Activated T-helper 9 cell treated with anti-CD3 and anti-CD28 coated beads, Interleukin-2, amount 50 U/mL, for 16 hours (primary cell): ENCODE measurements at regions not wholly inside any gene's neighbourhood (a gene's known extent, or its start where the extent isn't known, plus 50 kb on each side); places are given as distances from the start of the nearest gene placed in this dataset.
"Not testable (repeated sequence)": the region's sequence is repeated elsewhere in the genome, so short reads cannot be mapped to it uniquely, and the experiment has no call there.

Source experiments
- DNase-seq: peaks from one replicate; pipeline ENCODE4 v3.0.0-alpha.2; 2020; ENCODE audit warnings: low read depth

GRCh38 chr6:119800526-119800925 lies 451.0 kb upstream of the MAN1A1 start:
- DNase-seq: no peak

GRCh38 chr6:119799596-119800509 lies 450.3 kb upstream of the MAN1A1 start:
- no peak for DNase-seq

DNA sequence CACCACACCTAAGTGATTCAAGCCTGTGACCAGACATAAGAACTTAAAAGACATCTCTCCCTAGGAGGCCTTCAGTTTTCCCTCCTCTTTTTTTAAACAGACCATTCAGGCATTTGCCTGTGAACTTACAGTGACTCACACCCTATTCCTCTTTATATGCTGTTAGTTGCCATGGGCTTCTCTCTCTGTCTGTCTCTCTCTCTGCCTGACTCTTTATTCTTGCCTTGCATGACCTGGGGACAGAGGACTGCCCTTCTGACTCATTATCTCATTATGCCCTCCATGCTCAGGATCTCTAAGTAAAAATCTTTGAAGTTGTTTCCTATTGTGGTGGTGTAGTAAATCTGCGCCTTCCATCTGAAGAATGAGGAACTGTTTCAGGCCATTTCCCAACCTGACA lies 442.2 kb upstream of the MAN1A1 start:
- no peak for DNase-seq

DNA sequence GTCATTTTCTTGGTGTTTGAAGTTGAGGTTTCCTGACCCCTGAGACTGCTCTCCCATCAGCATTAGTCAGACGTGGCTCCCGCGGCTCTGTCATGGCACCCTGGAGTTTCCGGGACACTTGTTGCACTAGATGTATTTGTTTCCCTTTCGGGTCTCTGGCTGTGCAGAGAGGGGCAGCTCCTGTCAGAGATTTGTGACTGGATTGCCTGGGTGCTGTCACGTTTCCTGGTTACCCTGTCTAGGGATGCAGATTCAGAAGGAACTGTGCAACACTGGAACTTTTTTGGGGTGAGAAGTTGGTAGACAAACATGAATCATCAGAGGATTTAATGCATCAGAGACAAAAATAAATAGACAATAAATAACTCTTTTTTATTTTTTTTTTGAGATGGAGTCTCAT lies 431.8 kb upstream of the MAN1A1 start:
- DNase-seq: no peak

DNA sequence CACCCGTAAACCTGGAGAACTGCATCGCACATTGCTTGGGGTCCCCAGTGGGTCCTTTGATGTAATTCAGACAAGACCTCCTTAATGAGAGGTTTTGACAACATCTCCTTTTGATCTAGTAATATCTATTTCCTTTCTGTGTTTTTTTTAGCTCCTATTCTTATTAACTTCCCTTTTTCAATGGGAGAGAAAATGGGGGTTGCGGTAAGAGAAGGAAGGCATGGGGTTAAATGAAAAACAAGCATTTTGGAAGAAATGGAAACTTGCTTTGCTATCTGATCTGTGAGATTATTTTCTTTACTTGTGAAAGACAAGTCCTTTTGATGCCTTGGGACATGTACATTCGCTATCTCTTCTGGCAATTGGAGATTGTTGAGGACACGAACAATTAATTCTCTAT lies 418.6 kb upstream of the MAN1A1 start:
- DNase-seq: no peak

- DNase-seq: no peak
Observed at GRCh38 chr6:119764927-119765681, 415.5 kb upstream of the MAN1A1 start.

DNA sequence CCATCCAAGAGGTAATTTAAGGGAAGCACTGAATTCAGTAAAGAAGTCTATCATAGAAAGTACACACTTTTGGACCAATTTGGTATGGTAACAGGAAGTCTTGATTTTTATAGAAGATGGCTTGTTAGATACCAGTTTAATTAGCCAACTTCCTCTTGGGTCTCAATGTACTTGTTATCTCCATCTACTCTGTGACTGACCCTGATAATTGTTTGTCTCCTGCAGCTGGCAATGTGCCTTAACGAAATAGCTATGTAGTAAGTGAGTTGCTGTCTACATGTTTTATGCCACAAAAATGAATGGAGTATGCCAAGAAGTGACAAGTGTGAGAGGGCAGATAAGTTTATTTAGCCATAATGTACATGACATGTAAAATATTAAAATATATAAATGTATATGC lies 410.5 kb upstream of the MAN1A1 start:
- no peak for DNase-seq

- no peak for DNase-seq
Observed at GRCh38 chr6:119758385-119758784, 408.8 kb upstream of the MAN1A1 start.

DNA sequence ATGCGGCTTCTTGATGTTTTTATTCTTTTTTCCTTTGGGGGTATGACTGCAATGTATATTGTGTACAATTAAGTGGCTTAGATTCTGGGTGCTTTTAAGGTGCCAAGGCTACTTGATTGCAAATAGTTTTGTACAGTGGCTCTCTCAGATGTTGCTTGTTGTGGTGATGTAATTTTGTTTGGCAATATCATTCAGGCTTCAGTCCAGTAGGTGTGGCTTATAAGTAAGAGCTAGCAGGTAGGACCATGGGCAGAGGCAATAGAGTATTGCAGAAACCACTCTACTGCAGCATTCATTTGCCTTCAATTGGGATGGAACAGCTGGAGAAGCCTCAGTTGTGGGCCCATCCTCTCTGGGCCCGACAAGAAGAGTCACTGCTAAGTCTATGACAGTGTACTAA lies 407.9 kb upstream of the MAN1A1 start:
- no peak for DNase-seq

- no peak for DNase-seq
Observed at GRCh38 chr6:119749335-119749734, 399.8 kb upstream of the MAN1A1 start.

DNA sequence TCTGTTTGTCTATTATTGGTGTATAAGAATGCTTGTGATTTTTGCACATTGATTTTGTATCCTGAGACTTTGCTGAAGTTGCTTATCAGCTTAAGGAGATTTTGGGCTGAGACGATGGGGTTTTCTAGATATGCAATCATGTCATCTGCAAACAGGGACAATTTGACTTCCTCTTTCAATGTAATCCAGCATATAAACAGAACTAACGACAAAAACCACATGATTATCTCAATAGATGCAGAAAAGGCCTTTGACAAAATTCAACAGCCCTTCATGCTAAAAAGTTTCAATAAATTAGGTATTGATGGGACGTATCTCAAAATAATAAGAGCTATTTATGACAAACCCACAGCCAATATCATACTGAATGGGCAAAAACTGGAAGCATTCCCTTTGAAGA lies 399.0 kb upstream of the MAN1A1 start:
- not testable (repeated sequence) for DNase-seq

- DNase-seq: peak; percentile 19
Observed at GRCh38 chr6:119742188-119742803, 392.7 kb upstream of the MAN1A1 start.

GRCh38 chr6:119739769-119740168 lies 390.2 kb upstream of the MAN1A1 start:
- no peak for DNase-seq

DNA sequence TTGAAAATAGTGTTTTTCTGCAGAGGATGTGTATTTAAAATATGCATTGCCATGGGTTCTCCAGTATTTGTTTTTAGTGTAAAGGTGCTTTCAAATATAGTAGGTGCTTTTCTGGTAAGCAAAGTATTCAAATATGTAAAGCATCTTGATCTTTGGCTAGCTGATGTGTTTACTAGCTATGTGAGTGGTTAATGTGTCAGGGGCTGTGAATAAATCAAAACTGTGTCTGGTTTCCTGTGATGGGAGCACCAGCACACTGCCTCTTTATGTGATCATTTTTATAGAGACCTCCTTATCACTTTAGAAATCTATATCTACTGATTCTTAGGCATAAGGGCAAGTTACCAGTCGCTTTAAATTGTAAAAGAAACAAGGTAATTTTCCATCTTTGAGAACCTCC lies 388.9 kb upstream of the MAN1A1 start:
- DNase-seq: no peak

GRCh38 chr6:119736296-119737021 lies 386.9 kb upstream of the MAN1A1 start:
- no peak for DNase-seq

- DNase-seq: no peak
Observed at GRCh38 chr6:119735530-119735929, 386.0 kb upstream of the MAN1A1 start.

GRCh38 chr6:119734227-119734626 lies 384.7 kb upstream of the MAN1A1 start:
- no peak for DNase-seq

- DNase-seq: no peak
Observed at GRCh38 chr6:119728935-119729334, 379.4 kb upstream of the MAN1A1 start.

DNA sequence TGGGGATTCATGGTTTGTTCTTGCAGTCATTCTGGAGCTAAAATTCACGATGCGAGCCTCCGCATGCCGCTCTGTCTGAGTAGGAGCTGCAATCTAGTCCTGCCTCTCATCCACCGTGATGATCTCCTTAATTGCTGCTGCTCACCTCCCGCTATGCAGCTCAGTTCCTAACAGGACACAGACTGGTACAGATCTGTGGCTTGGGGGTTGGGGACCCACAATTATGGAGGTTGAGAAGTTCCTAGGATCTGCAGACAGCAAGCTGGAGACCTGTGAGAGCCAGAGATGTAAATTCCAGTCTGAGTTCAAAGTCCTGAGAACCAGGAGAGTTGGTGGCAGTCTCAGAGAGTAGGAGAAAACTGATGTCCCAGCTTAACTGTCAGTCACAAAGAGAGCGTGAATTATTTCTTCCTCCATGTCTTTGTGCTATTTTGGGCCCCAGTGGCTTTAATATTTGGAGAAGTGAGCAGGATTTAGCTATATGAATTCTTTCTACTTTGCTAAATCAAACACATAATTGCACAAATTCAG lies 378.7 kb upstream of the MAN1A1 start:
- no peak for DNase-seq

- DNase-seq: no peak
Observed at GRCh38 chr6:119727504-119728219, 378.1 kb upstream of the MAN1A1 start.

DNA sequence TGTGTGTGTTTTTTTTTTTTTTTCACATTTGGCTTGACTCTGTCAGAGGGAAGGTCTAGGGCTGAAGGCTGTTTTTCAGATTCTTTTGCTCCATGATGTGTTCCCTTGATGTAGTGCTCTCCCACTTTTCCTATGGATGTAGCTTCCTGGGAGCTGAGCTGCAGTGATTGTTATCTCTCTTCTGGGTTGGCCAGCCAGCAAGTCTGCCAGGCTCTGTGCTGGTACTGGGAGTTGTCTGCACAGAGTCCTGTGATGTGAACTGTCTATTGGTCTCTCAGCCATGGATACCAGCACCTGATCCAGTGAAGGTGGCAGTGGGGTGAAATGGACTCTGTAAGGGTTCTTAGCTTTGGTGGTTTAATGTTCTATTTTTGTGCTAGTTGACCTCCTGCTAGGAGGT lies 377.4 kb upstream of the MAN1A1 start:
- DNase-seq: not testable (repeated sequence)
